IMR-90 (cell line): ENCODE measurements at regions not wholly inside any gene's neighbourhood (a gene's known extent, or its start where the extent isn't known, plus 50 kb on each side); places are given as distances from the start of the nearest gene placed in this dataset.

ENCODE experiments used
- ATAC-seq: fragments of 200-7000 bp; cut with Tn5 transposase; 2 replicates; pipeline ENCODE4 v1.9.1; 2020; ENCODE audit warnings: low read depth, mild to moderate bottlenecking, moderate library complexity
- BruUV-seq: library from RNA; stranded (reverse); fragments of 400-500 nt; replicated peaks from 2 replicates; lab custom pipeline; 2021; lab: Mats Ljungman, UMichigan
- CTCF ChIA-PET: fragments of 300-600 bp; formaldehyde crosslinking; extraction: SDS; loops from one replicate; lab custom pipeline; 2021; ENCODE audit warnings: antibody characterized with exemption; lab: Yijun Ruan, JAX
- POLR2A ChIA-PET: fragments of 300-600 bp; sonication (Branson Sonifier 250); formaldehyde crosslinking; loops from one replicate; lab custom pipeline; 2022; ENCODE audit warnings: antibody characterized with exemption; ENCODE audit not compliant: unreplicated experiment; lab: Charles Lee
- DNase-seq: peaks from one replicate; pipeline ENCODE4 v3.0.0; 2013
- H2AFZ ChIP-seq: replicated peaks from 2 replicates; pipeline ENCODE3; 2013; ENCODE audit warnings: low read length, mild to moderate bottlenecking; ENCODE audit not compliant: poor library complexity
- H2AK5ac ChIP-seq: 2 replicates; pipeline ENCODE4 v1.6.1; 2013; ENCODE audit warnings: low read depth, low read length, inconsistent platforms
- H2AK9ac ChIP-seq: replicated peaks from 2 replicates; pipeline ENCODE3; 2013; ENCODE audit warnings: mild to moderate bottlenecking, low read depth, low read length, moderate library complexity; ENCODE audit not compliant: poor library complexity
- H2BK120ac ChIP-seq: 2 replicates; pipeline ENCODE4 v1.6.1; 2013; ENCODE audit warnings: low read depth, low read length, inconsistent platforms
- H2BK15ac ChIP-seq: 3 replicates; pipeline ENCODE4 v1.6.1; 2013; ENCODE audit warnings: low read depth, low read length, inconsistent platforms
- H2BK20ac ChIP-seq: 2 replicates; pipeline ENCODE4 v1.6.1; 2013; ENCODE audit warnings: low read depth, mild to moderate bottlenecking, inconsistent platforms, low read length, moderate library complexity
- H2BK5ac ChIP-seq: 2 replicates; pipeline ENCODE4 v1.6.1; 2013; ENCODE audit warnings: mild to moderate bottlenecking, low read depth, low read length, inconsistent platforms; ENCODE audit not compliant: poor library complexity, severe bottlenecking
- H3K14ac ChIP-seq: replicated peaks from 2 replicates; pipeline ENCODE4 v1.6.1; 2013; ENCODE audit warnings: low read depth, low read length, inconsistent platforms
- H3K18ac ChIP-seq: 2 replicates; pipeline ENCODE4 v1.6.1; 2013; ENCODE audit warnings: low read depth, low read length, control low read depth
- H3K23ac ChIP-seq: 2 replicates; pipeline ENCODE4 v1.6.1; 2013; ENCODE audit warnings: low read depth, low read length, inconsistent platforms
- H3K27ac ChIP-seq: 2 replicates; pipeline ENCODE4 v1.5.1; 2013; ENCODE audit warnings: mild to moderate bottlenecking, control low read depth, low read length; ENCODE audit not compliant: insufficient read depth
- H3K27me3 ChIP-seq: 2 replicates; pipeline ENCODE4 v1.6.1; 2013; ENCODE audit warnings: low read length; ENCODE audit not compliant: control insufficient read depth, insufficient read depth
- H3K36me3 ChIP-seq: 2 replicates; pipeline ENCODE4 v1.6.1; 2013; ENCODE audit warnings: low read length, mixed read lengths; ENCODE audit not compliant: control insufficient read depth, insufficient read depth
- H3K4ac ChIP-seq: 2 replicates; pipeline ENCODE4 v1.6.1; 2013; ENCODE audit warnings: low read depth, low read length, inconsistent platforms
- H3K4me1 ChIP-seq: 2 replicates; pipeline ENCODE4 v1.6.1; 2013; ENCODE audit warnings: low read length, mixed read lengths; ENCODE audit not compliant: control insufficient read depth, insufficient read depth
- H3K4me2 ChIP-seq: 2 replicates; pipeline ENCODE4 v1.6.1; 2013; ENCODE audit warnings: low read depth, mild to moderate bottlenecking, control low read depth, low read length, moderate library complexity
- H3K4me3 ChIP-seq: 2 replicates; pipeline ENCODE4 v1.5.1; 2013; ENCODE audit warnings: low read depth, mild to moderate bottlenecking, control low read depth, low read length, moderate library complexity; ENCODE audit not compliant: insufficient read depth
- H3K56ac ChIP-seq: 2 replicates; pipeline ENCODE4 v1.6.1; 2013; ENCODE audit warnings: low read length, inconsistent platforms; ENCODE audit not compliant: insufficient read depth; ENCODE audit errors: extremely low read depth
- H3K79me1 ChIP-seq, 2 experiments: 2 replicates each; pipeline ENCODE4 v1.6.1; 2013; ENCODE audit warnings: low read length in 2 of 2, inconsistent platforms in 1 of 2, low read depth in 1 of 2
- H3K9ac ChIP-seq: 2 replicates; pipeline ENCODE4 v1.6.1; 2013; ENCODE audit warnings: low read depth, low read length, control low read depth
- H3K9me1 ChIP-seq: 2 replicates; pipeline ENCODE4 v1.6.1; 2013; ENCODE audit warnings: low read length, inconsistent platforms; ENCODE audit not compliant: insufficient read depth
- H3K9me3 ChIP-seq: 2 replicates; pipeline ENCODE4 v1.6.1; 2013; ENCODE audit warnings: low read length; ENCODE audit not compliant: control insufficient read depth, insufficient read depth
- H4K20me1 ChIP-seq: 2 replicates; pipeline ENCODE4 v1.6.1; 2013; ENCODE audit warnings: low read length, inconsistent platforms; ENCODE audit not compliant: insufficient read depth
- H4K5ac ChIP-seq: 2 replicates; pipeline ENCODE4 v1.6.1; 2013; ENCODE audit warnings: mild to moderate bottlenecking, low read depth, low read length, control low read depth
- H4K8ac ChIP-seq, 2 experiments: 2 replicates each; pipeline ENCODE4 v1.6.1; 2013; ENCODE audit warnings: low read depth in 2 of 2, low read length in 2 of 2, control low read depth in 1 of 2, inconsistent platforms in 1 of 2
- H4K91ac ChIP-seq: 2 replicates; pipeline ENCODE4 v1.6.1; 2013; ENCODE audit warnings: low read depth, low read length, inconsistent platforms; ENCODE audit not compliant: insufficient read depth
- BHLHE40 ChIP-seq: fragments of 150-350 bp; IDR thresholded peaks from 2 replicates; pipeline ENCODE4 v1.6.1; 2016; ENCODE audit warnings: mild to moderate bottlenecking, low read depth, low read length
- CHD1 ChIP-seq: IDR thresholded peaks from 2 replicates; pipeline ENCODE4 v1.6.1; 2012; ENCODE audit warnings: low read depth, low read length, improper control_type of control experiment
- MAZ ChIP-seq: IDR thresholded peaks from 2 replicates; pipeline ENCODE4 v1.6.1; 2012; ENCODE audit warnings: low read depth, mild to moderate bottlenecking, low read length, improper control_type of control experiment, moderate library complexity, borderline replicate concordance
- MXI1 ChIP-seq: IDR thresholded peaks from 2 replicates; pipeline ENCODE4 v1.6.1; 2012; ENCODE audit warnings: low read depth, mild to moderate bottlenecking, low read length, moderate library complexity, borderline replicate concordance
- POLR2A ChIP-seq: IDR thresholded peaks from 2 replicates; pipeline ENCODE4 v1.6.1; 2012; ENCODE audit warnings: mild to moderate bottlenecking, low read depth, low read length
- RAD21 ChIP-seq: IDR thresholded peaks from 2 replicates; pipeline ENCODE4 v1.6.1; 2012; ENCODE audit warnings: low read length, improper control_type of control experiment
- RFX5 ChIP-seq: IDR thresholded peaks from 2 replicates; pipeline ENCODE4 v1.8.0; 2012; ENCODE audit warnings: low read depth, mild to moderate bottlenecking, low read length, moderate library complexity
- SMC3 ChIP-seq: fragments of 150-350 bp; IDR thresholded peaks from 2 replicates; pipeline ENCODE4 v1.6.1; 2016; ENCODE audit warnings: low read depth, mild to moderate bottlenecking, antibody characterized with exemption, low read length, moderate library complexity
- dilution Hi-C: fragments of 300-500 bp; cut with HindIII; formaldehyde crosslinking; loops from one replicate; pipeline ENCODE4 v1.14.3; 2018; ENCODE audit warnings: low sequenced_read_pairs; ENCODE audit not compliant: unreplicated experiment
- in situ Hi-C: fragments of 300-500 bp; cut with MboI; formaldehyde crosslinking; loops from 3 replicates; pipeline ENCODE4 v1.14.3; 2019; ENCODE audit warnings: low sequenced_read_pairs, inconsistent platforms, mixed read lengths
- intact Hi-C: fragments of 100-400 bp; cut with micrococcal nuclease; formaldehyde crosslinking; loops from 2 replicates; pipeline ENCODE4 v1.10.0; 2022
- TF ChIP-seq, protein P1 (sequence below): fragments of 150-350 bp; IDR thresholded peaks from 2 replicates; pipeline ENCODE4 v1.6.1; 2017; ENCODE audit warnings: mild to moderate bottlenecking, antibody characterized with exemption, low read length, low read depth

DNA sequence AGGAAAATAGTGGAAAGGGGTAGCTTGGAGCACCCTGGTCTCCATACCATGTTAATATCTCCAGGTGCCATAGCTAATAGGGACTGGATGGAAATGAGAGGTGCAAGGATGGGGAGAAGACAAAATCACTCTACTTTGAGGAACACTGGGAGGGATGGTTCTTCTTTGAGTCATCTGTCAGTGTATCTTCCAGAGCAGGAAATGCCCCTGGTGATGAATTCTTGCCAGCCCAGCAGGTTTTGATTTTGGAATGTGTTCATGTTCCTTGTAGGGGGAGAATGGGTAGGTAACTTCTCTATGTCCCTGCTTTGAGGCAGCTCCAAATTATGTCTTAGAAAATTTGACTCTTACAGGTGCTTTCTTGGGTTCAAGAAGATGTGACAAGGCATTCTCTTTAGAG lies 177.0 kb upstream of the GLI3 start:
- Histone ChIP-seq H2BK15ac (no peak overlapping the region), H3K9me3 (no peaks in the 10 kb centered on the region), H3K4me3 (no peak overlapping the region), H4K5ac (no peak overlapping the region), H3K4me1 (no peaks in the 10 kb centered on the region), H3K9me1 (no peaks in the 10 kb centered on the region), H4K20me1 (no peaks in the 10 kb centered on the region), H2BK20ac (no peak overlapping the region), H3K23ac (no peak overlapping the region), H2BK120ac (no peak overlapping the region), H3K27me3 (no peaks in the 10 kb centered on the region; the same call in 1 of the 2 replicates), H3K4me2 (no peak overlapping the region), H4K91ac (no peak overlapping the region), H2AFZ (no peak overlapping the region), H3K18ac (no peak overlapping the region), H2BK5ac (no peak overlapping the region), H3K27ac (no peak overlapping the region), H3K14ac (no peak overlapping the region), H3K4ac (no peak overlapping the region), H2AK9ac (no peak overlapping the region), H2AK5ac (no peak overlapping the region), H3K56ac (no peak overlapping the region), H4K8ac (no peak overlapping the region), H3K79me1 (no peaks in the 10 kb centered on the region), H3K9ac (no peak overlapping the region), H3K36me3 (no peaks in the 10 kb centered on the region)
- no peak for TF ChIP-seq MAZ
- TF ChIP-seq SMC3, result no peak
- no peak for TF ChIP-seq POLR2A
- no peak for TF ChIP-seq RAD21
- TF ChIP-seq RFX5, result no peak
- no peak for TF ChIP-seq BHLHE40
- TF ChIP-seq, protein P1, sequence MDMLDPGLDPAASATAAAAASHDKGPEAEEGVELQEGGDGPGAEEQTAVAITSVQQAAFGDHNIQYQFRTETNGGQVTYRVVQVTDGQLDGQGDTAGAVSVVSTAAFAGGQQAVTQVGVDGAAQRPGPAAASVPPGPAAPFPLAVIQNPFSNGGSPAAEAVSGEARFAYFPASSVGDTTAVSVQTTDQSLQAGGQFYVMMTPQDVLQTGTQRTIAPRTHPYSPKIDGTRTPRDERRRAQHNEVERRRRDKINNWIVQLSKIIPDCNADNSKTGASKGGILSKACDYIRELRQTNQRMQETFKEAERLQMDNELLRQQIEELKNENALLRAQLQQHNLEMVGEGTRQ, result no peak
- TF ChIP-seq MXI1, result no peak
- no peak for TF ChIP-seq CHD1
- BruUV-seq, result no TSS peak
- ChIA-PET CTCF (no interaction called here), POLR2A (no interaction called here)
- in situ Hi-C loops, result no loop called here
- intact Hi-C loops, result loop anchor here (10.0 kb wide), 1 partner anchor 439 kb away; no protein-coding TSS in a partner anchor
- dilution Hi-C loops, result no loop called here
- DNase-seq, result no peak
- ATAC-seq, result no peak
